Ovary (tissue), 7 donors: ENCODE measurements at regions not wholly inside any gene's neighbourhood (a gene's known extent, or its start where the extent isn't known, plus 50 kb on each side); places are given as distances from the start of the nearest gene placed in this dataset.
A peak's percentile ranks its signal among the peaks of the same experiment; 100 is the strongest.

ENCODE experiments used
- DNase-seq, 5 donors: peaks; one replicate each; pipeline ENCODE4 v3.0.0-alpha.2; 2019 to 2020
- H3K27ac ChIP-seq, 2 donors: fragments of 200-600 bp; one replicate each; pipeline versions ENCODE4 v1.5.1 to v1.8.0; 2019 to 2022
- H3K27me3 ChIP-seq: fragments of 200-600 bp; one replicate; pipeline ENCODE4 v1.8.0; 2022
- H3K36me3 ChIP-seq: fragments of 200-600 bp; sonication (generic); one replicate; pipeline ENCODE4 v1.5.1; 2019
- H3K4me1 ChIP-seq: one replicate; pipeline ENCODE4 v1.8.1; 2013; ENCODE audit warnings: mild to moderate bottlenecking, moderate library complexity; ENCODE audit not compliant: insufficient read depth
- H3K4me3 ChIP-seq: fragments of 200-600 bp; sonication (generic); one replicate; pipeline ENCODE4 v1.5.1; 2017
- H3K9me3 ChIP-seq, 2 donors: fragments of 200-600 bp in 1 of 2; sonication (generic) in 1 of 2; one replicate each; pipeline versions ENCODE4 v1.5.1 to v1.8.1; 2013 to 2019; ENCODE audit warnings: mild to moderate bottlenecking in 1 of 2, moderate library complexity in 1 of 2
- CTCF ChIP-seq, 3 donors: fragments of 450-650 bp in 2 of 3; fragments of 200-600 bp in 1 of 3; IDR thresholded peaks; one replicate each; pipeline versions ENCODE4 v1.5.1 to v1.8.0; 2016 to 2022; ENCODE audit warnings: antibody characterized with exemption in 3 of 3, mild to moderate bottlenecking in 1 of 3
- EP300 ChIP-seq: sonication (generic); formaldehyde crosslinking; IDR thresholded peaks from one replicate; pipeline ENCODE4 v1.6.1; 2017; ENCODE audit warnings: antibody characterized with exemption
- POLR2A ChIP-seq: fragments of 450-650 bp; IDR thresholded peaks from one replicate; pipeline ENCODE4 v1.6.1; 2017; ENCODE audit warnings: antibody characterized with exemption, mild to moderate bottlenecking, moderate library complexity
- WGBS, 3 donors: extraction: QIAGEN DNeasy Blood & Tissue Kit in 1 of 3; methylation state at CpG; one replicate each; pipeline versions ENCODE4 v1.1.5 to v1.1.7; 2013 to 2017; 5-methylcytosine and 5-hydroxymethylcytosine counted together
- intact Hi-C, 4 donors: fragments of 100-400 bp; cut with DNase I; formaldehyde crosslinking; loops; one replicate each; pipeline versions ENCODE4 v1.11.0 to v1.15.1; 2022 to 2023
- donor health status: DM: no; HTN: no; CAD: no; lungs with moderate emphysema.
- donor health status: DM: no; HTN: no; CAD: no.
- donor health status: Bipolar disorder and iron deficiency.
- donor health status: DM: no; HTN: no; CAD: no.
- donor health status: DM: yes; HTN: yes; CAD: no.

GRCh38 chrX:9339603-9340491 is 125.0 kb upstream of the TBL1X start:
- DNase-seq = peak; percentile 33 to 55 (median 46)
- intact Hi-C loops = loop anchor here in 2 of 4 donors (5.0 kb wide), 1 partner anchor 122 kb away; no protein-coding TSS in a partner anchor
- no peaks in the 10 kb centered on the region for H3K4me1 ChIP-seq
- WGBS, 3 donors = 41 to 48% (median 43%) methylated on average over 12 to 13 of the region's 13 CpGs
- H3K9me3 ChIP-seq = no peaks in the 10 kb centered on the region
- peak overlapping the region in 1 of 2 donors; percentile 64 for H3K27ac ChIP-seq
- H3K36me3 ChIP-seq = no peaks in the 10 kb centered on the region
- H3K27me3 ChIP-seq = no peaks in the 10 kb centered on the region
- H3K4me3 ChIP-seq = no peak overlapping the region
- TF ChIP-seq POLR2A = no peak
- no peak for TF ChIP-seq EP300
- no peak for TF ChIP-seq CTCF (IDR thresholded peaks at IDR 0.05)

GRCh38 chrX:9340598-9341290 is 124.1 kb upstream of the TBL1X start:
- intact Hi-C loops = loop anchor here in 2 of 4 donors (5.0 kb wide), 1 partner anchor 122 kb away; no protein-coding TSS in a partner anchor
- no peaks in the 10 kb centered on the region for H3K27me3 ChIP-seq
- no peak for TF ChIP-seq EP300
- TF ChIP-seq POLR2A = no peak
- TF ChIP-seq CTCF (IDR thresholded peaks at IDR 0.05) = no peak
- H3K27ac ChIP-seq = peak overlapping the region in 1 of 2 donors; percentile 64
- DNase-seq = peak; percentile 21 to 48 (median 40)
- no peaks in the 10 kb centered on the region for H3K36me3 ChIP-seq
- WGBS, 3 donors = 22 to 27% (median 24%) methylated on average over 16 of the region's 16 CpGs
- H3K4me1 ChIP-seq = no peaks in the 10 kb centered on the region
- no peaks in the 10 kb centered on the region for H3K9me3 ChIP-seq
- H3K4me3 ChIP-seq = no peak overlapping the region

GRCh38 chrX:9341291-9342201 is 123.3 kb upstream of the TBL1X start:
- 5 to 15% (median 8%) methylated on average over 15 of the region's 15 CpGs for WGBS, 3 donors
- Histone ChIP-seq H3K27me3 (no peaks in the 10 kb centered on the region), H3K9me3 (no peaks in the 10 kb centered on the region), H3K4me3 (peak overlapping the region; percentile 3), H3K27ac (peak overlapping the region in 1 of 2 donors; percentile 64), H3K36me3 (no peaks in the 10 kb centered on the region), H3K4me1 (no peaks in the 10 kb centered on the region)
- peak; percentile 59 to 75 (median 71) for DNase-seq
- TF ChIP-seq CTCF (IDR thresholded peaks at IDR 0.05) (no peak), POLR2A (no peak), EP300 (no peak)
- intact Hi-C loops = loop anchor here in 3 of 4 donors (2.0 to 5.0 kb wide), 2 partner anchors 121 to 123 kb away; partner anchors contain the start of gene TBL1X (in 1 of the 3)
